Kidney (tissue), 13 donors: ENCODE measurements at regions not wholly inside any gene's neighbourhood (a gene's known extent, or its start where the extent isn't known, plus 50 kb on each side); places are given as distances from the start of the nearest gene placed in this dataset.

Experiments used
- DNase-seq, 5 donors: peaks; one replicate each; pipeline ENCODE4 v3.0.0-alpha.2; 2013 to 2020
- FAIRE-seq: peaks from 2 replicates; lab custom pipeline; 2012; peaks lifted over from hg19 to GRCh38; lab: Jason Lieb, UNC
- H3K27ac ChIP-seq, 2 donors: one replicate each; pipeline ENCODE4 v1.7.0; 2013; ENCODE audit warnings: low read depth in 2 of 2, low read length in 2 of 2, inconsistent platforms in 1 of 2
- H3K27me3 ChIP-seq: one replicate; pipeline ENCODE4 v1.7.1; 2013; ENCODE audit warnings: low read length, inconsistent platforms; ENCODE audit not compliant: control insufficient read depth, insufficient read depth
- H3K36me3 ChIP-seq, 3 donors: one replicate each; pipeline versions ENCODE4 v1.7.0 to v1.7.1; 2013; ENCODE audit warnings: low read length in 3 of 3, control low read depth in 1 of 3, inconsistent platforms in 1 of 3; ENCODE audit not compliant: insufficient read depth in 3 of 3, control insufficient read depth in 2 of 3
- H3K4me1 ChIP-seq, 3 donors: one replicate each; pipeline versions ENCODE4 v1.7.0 to v1.7.1; 2013; ENCODE audit warnings: low read length in 3 of 3, inconsistent platforms in 1 of 3, low read depth in 1 of 3; ENCODE audit not compliant: control insufficient read depth in 2 of 3, insufficient read depth in 2 of 3
- H3K4me3 ChIP-seq, 3 donors: one replicate each; pipeline versions ENCODE4 v1.7.0 to v1.8.1; 2013; ENCODE audit warnings: low read length in 3 of 3, control low read depth in 1 of 3, inconsistent platforms in 1 of 3
- H3K9ac ChIP-seq, 3 donors: one replicate each; pipeline versions ENCODE4 v1.7.0 to v1.7.1; 2013; ENCODE audit warnings: low read length in 3 of 3, control low read depth in 1 of 3, inconsistent platforms in 1 of 3
- H3K9me3 ChIP-seq, 3 donors: one replicate each; pipeline versions ENCODE4 v1.7.0 to v1.7.1; 2013; ENCODE audit warnings: low read length in 3 of 3, control low read depth in 1 of 3, inconsistent platforms in 1 of 3; ENCODE audit not compliant: control insufficient read depth in 2 of 3, insufficient read depth in 1 of 3
- CTCF ChIP-seq: IDR thresholded peaks from 3 replicates; pipeline ENCODE4 v1.5.1; 2012; ENCODE audit warnings: mild to moderate bottlenecking, moderate library complexity, borderline replicate concordance; ENCODE audit not compliant: insufficient read depth; ENCODE audit errors: extremely low read depth
- intact Hi-C: fragments of 100-400 bp; cut with DNase I; formaldehyde crosslinking; loops from one replicate; pipeline ENCODE4 v1.11.1; 2022
- donor health status: control.
- donor health status: control.
- donor health status: control.
- donor health status: control.
- donor health status: control.
- donor health status: DM: yes; HTN: yes; CAD: no.
- donor health status: Normal renal cell carcinoma (clear cell type).

DNA sequence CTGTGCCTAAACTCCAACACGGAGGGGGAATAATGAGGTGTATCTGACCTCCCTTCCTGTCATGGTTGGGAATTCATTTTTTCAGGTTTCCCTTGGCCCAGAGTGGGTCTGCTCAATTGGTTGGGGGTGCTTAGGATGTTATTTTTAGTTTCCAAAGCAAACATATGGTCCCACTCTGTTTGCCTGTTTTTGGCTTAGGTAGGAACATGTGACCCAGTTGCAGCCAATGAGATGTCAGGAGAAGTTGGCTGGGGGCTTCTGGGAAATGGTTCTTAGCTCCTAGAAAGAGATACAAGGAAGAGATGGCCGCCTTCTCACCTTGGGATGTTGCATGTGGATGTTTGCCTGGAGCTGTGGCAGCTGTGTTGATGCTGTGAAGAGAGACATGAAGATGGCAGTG is 147.9 kb upstream of the RFLNA start:
- H3K27me3 ChIP-seq = no peaks in the 10 kb centered on the region
- intact Hi-C loops = no loop called here
- no peaks in the 10 kb centered on the region for H3K4me1 ChIP-seq
- peaks cover 0 to 11% (median 0%) of the 10 kb centered on the region in 3 donors for H3K9me3 ChIP-seq
- no peaks in the 10 kb centered on the region for H3K36me3 ChIP-seq
- H3K27ac ChIP-seq = no peak overlapping the region
- H3K9ac ChIP-seq = no peak overlapping the region
- no peak for TF ChIP-seq CTCF
- H3K4me3 ChIP-seq = no peak overlapping the region
- FAIRE-seq (no peak), DNase-seq (no peak)

GRCh38 chr12:124147575-124147974 is 147.3 kb upstream of the RFLNA start:
- intact Hi-C loops = no loop called here
- Histone ChIP-seq H3K9ac (no peak overlapping the region), H3K27ac (no peak overlapping the region), H3K9me3 (peaks cover 0 to 8% (median 0%) of the 10 kb centered on the region in 3 donors), H3K27me3 (no peaks in the 10 kb centered on the region), H3K4me3 (no peak overlapping the region), H3K4me1 (no peaks in the 10 kb centered on the region), H3K36me3 (no peaks in the 10 kb centered on the region)
- DNase-seq (no peak), FAIRE-seq (no peak)
- no peak for TF ChIP-seq CTCF

DNA sequence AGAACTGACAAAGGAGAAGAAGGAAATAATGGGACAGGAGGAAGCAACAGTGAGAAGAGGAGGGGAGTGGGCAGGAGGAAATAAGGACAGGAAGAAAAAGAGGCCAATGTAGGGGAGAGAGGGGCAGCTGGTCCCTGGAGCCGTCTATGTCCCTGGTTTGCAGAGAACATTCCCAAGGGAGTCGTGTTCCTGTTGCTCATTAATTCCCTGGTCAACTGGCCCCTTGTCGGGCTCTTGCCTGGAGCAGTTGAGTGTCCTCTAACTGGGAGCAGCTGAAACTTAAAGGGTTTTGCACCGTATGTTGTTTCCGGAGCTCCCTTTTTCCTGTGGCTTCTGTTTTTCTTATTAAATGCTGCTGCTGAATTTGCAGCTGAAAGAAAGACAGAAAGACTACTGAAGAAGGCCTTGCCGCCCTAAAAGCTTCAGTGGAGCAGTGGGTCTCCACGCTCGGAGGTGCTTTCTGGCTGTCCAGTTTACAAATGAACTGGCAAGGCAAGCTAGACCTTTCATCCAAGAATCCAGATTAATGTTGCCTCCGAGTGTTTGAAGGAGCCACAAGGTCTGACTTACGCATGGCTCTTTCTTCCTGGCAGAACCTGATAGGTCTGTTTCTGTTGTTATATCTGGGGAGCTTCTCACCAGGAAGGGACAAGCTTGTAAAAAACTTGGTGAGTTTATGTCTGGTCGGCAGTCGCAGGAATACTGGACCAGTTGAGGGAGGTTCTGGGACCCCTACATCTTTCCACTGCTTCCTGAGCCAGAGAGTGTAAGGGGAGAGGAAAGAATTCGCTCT is 146.2 kb upstream of the RFLNA start:
- Histone ChIP-seq H3K36me3 (no peaks in the 10 kb centered on the region), H3K27me3 (no peaks in the 10 kb centered on the region), H3K4me1 (no peaks in the 10 kb centered on the region), H3K4me3 (no peak overlapping the region), H3K27ac (no peak overlapping the region), H3K9ac (no peak overlapping the region), H3K9me3 (peaks cover 0 to 5% (median 0%) of the 10 kb centered on the region in 3 donors)
- DNase-seq (peak in 1 of 5 donors; percentile 20), FAIRE-seq (no peak)
- no peak for TF ChIP-seq CTCF
- intact Hi-C loops = no loop called here

DNA sequence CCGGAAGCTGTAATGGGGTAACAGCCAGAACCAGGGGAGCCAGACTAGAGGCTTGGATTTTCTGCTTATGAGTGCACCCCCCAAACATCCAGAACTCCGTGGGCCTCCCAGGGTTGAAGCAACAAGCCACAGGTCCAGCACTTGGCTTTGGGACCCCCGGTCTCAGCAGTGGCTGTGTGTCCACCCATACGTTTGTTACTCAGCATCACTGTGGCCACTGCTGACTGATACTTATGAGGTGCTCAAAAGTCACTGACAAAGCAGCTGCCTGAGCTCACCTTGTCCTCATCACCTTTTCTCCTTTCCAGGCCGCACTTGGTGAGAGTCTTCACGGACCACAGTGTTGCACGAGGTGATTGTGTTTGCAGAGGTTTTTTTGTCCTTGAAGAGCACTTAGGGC is 145.6 kb upstream of the RFLNA start:
- Histone ChIP-seq H3K4me1 (no peaks in the 10 kb centered on the region), H3K9ac (no peak overlapping the region), H3K27me3 (no peaks in the 10 kb centered on the region), H3K9me3 (peaks cover 0 to 5% (median 0%) of the 10 kb centered on the region in 3 donors), H3K4me3 (no peak overlapping the region), H3K36me3 (no peaks in the 10 kb centered on the region), H3K27ac (no peak overlapping the region)
- intact Hi-C loops = no loop called here
- DNase-seq (no peak), FAIRE-seq (no peak)
- TF ChIP-seq CTCF = no peak
